WTC11 (cell line): ENCODE measurements at regions not wholly inside any gene's neighbourhood (a gene's known extent, or its start where the extent isn't known, plus 50 kb on each side); places are given as distances from the start of the nearest gene placed in this dataset.

Experiments
- ATAC-seq: fragments of 200-7000 bp; cut with Tn5 transposase; 2 replicates; pipeline ENCODE4 v1.10.0; 2021; ENCODE audit warnings: mild to moderate bottlenecking, moderate library complexity
- CTCF ChIA-PET: fragments of 300-600 bp; sonication (Branson Sonifier 250); formaldehyde crosslinking; loops from one replicate; lab custom pipeline; 2021; ENCODE audit warnings: antibody characterized with exemption; lab: Charles Lee
- POLR2A ChIA-PET: fragments of 350-600 bp; sonication (Branson Sonifier 250); formaldehyde crosslinking; loops from one replicate; lab custom pipeline; 2021; ENCODE audit warnings: antibody characterized with exemption; lab: Charles Lee
- DNase-seq: peaks from one replicate; pipeline ENCODE4 v3.0.0; 2021; ENCODE audit warnings: low spot score
- H3K27ac Mint-ChIP-seq: 2 replicates; pipeline ENCODE4 v1.8.0; 2021; ENCODE audit warnings: mixed read lengths
- H3K27me3 Mint-ChIP-seq: 2 replicates; pipeline ENCODE4 v1.8.0; 2021; ENCODE audit warnings: low read depth, mild to moderate bottlenecking, moderate library complexity, mixed read lengths
- H3K36me3 Mint-ChIP-seq: 2 replicates; pipeline ENCODE4 v1.8.0; 2021; ENCODE audit warnings: mixed read lengths
- H3K4me1 Mint-ChIP-seq: 2 replicates; pipeline ENCODE4 v1.8.0; 2022; ENCODE audit warnings: mixed read lengths
- H3K4me3 Mint-ChIP-seq: 2 replicates; pipeline ENCODE4 v1.8.0; 2021; ENCODE audit warnings: mild to moderate bottlenecking, moderate library complexity, mixed read lengths
- H3K9me3 Mint-ChIP-seq: 2 replicates; pipeline ENCODE4 v1.8.0; 2021; ENCODE audit warnings: mixed read lengths
- ATF6 ChIP-seq: sonication (generic); formaldehyde crosslinking; IDR thresholded peaks from 2 replicates; pipeline ENCODE4 v1.8.1; 2023; ENCODE audit warnings: mild to moderate bottlenecking, missing genetic modification reagents
- CREM ChIP-seq: sonication (generic); formaldehyde crosslinking; IDR thresholded peaks from 2 replicates; pipeline ENCODE4 v1.8.1; 2022; ENCODE audit warnings: mild to moderate bottlenecking, missing genetic modification reagents, moderate library complexity
- JAZF1 ChIP-seq: fragments of 250-450 bp; sonication (Bioruptor Pico); IDR thresholded peaks from 2 replicates; pipeline ENCODE4 v1.9.0; 2021; ENCODE audit warnings: moderate library complexity, mild to moderate bottlenecking, inconsistent platforms
- MYBL2 ChIP-seq: sonication (generic); formaldehyde crosslinking; IDR thresholded peaks from 2 replicates; pipeline ENCODE4 v1.8.1; 2023; ENCODE audit warnings: mild to moderate bottlenecking, moderate library complexity, missing genetic modification reagents
- STAT6 ChIP-seq: sonication (generic); formaldehyde crosslinking; conservative IDR thresholded peaks from 2 replicates; pipeline ENCODE4 v1.8.1; 2023; ENCODE audit warnings: mild to moderate bottlenecking, low read depth, missing genetic modification reagents, moderate library complexity
- ZNF121 ChIP-seq: sonication (generic); formaldehyde crosslinking; IDR thresholded peaks from 2 replicates; pipeline ENCODE4 v1.8.0; 2023; ENCODE audit warnings: missing genetic modification reagents
- ZNF138 ChIP-seq: sonication (generic); formaldehyde crosslinking; conservative IDR thresholded peaks from 2 replicates; pipeline ENCODE4 v1.8.1; 2022; ENCODE audit warnings: mild to moderate bottlenecking, moderate library complexity, missing genetic modification reagents
- ZNF232 ChIP-seq: sonication (generic); formaldehyde crosslinking; IDR thresholded peaks from 2 replicates; pipeline ENCODE4 v1.8.0; 2022; ENCODE audit warnings: mild to moderate bottlenecking, missing genetic modification reagents
- ZNF263 ChIP-seq: sonication (generic); formaldehyde crosslinking; IDR thresholded peaks from 2 replicates; pipeline ENCODE4 v1.8.1; 2022; ENCODE audit warnings: low read depth, mild to moderate bottlenecking, moderate library complexity, missing genetic modification reagents
- ZNF396 ChIP-seq: fragments of 250-450 bp; sonication (Bioruptor Pico); IDR thresholded peaks from 2 replicates; pipeline ENCODE4 v1.8.0; 2021; ENCODE audit warnings: mild to moderate bottlenecking, moderate library complexity, borderline replicate concordance
- TF ChIP-seq, protein P1 (sequence below): sonication (generic); formaldehyde crosslinking; conservative IDR thresholded peaks from 2 replicates; pipeline ENCODE4 v1.8.1; 2022; ENCODE audit warnings: mild to moderate bottlenecking, missing genetic modification reagents
- TF ChIP-seq, protein P2 (sequence below): sonication (generic); formaldehyde crosslinking; IDR thresholded peaks from 2 replicates; pipeline ENCODE4 v1.8.0; 2023; ENCODE audit warnings: missing genetic modification reagents, mild to moderate bottlenecking, borderline replicate concordance
- TF ChIP-seq, protein P3 (sequence below): fragments of 250-450 bp; sonication (Bioruptor Pico); IDR thresholded peaks from 2 replicates; pipeline ENCODE4 v1.8.0; 2021; ENCODE audit warnings: mild to moderate bottlenecking
- TF ChIP-seq, protein P4 (sequence below): fragments of 200-600 bp; IDR thresholded peaks from 2 replicates; pipeline ENCODE4 v1.8.0; 2022; ENCODE audit warnings: antibody characterized with exemption
- TF ChIP-seq, protein P5 (sequence below): sonication (generic); formaldehyde crosslinking; IDR thresholded peaks from 2 replicates; pipeline ENCODE4 v1.8.0; 2022; ENCODE audit warnings: mild to moderate bottlenecking, missing genetic modification reagents

DNA sequence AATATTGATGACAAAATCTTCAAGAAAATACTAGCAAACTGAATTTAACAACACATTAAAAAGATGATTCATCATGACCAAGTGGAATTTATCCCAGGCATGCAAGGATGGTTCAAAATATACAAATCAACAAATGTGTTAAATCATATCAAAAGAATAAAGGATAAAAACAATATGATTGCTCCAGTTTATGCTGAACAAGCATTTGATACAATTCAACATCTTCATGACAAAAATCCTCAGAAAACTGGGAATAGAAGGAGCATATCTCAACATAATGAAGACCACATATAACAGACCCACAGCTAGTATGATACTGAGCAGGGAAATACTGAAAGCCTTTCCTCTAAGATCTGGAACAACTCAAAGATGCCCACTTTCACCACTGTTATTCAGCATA, 352.3 kb downstream of the PYDC2 start:
- H3K27ac Mint-ChIP-seq = no peak overlapping the region
- no peaks in the 10 kb centered on the region for H3K36me3 Mint-ChIP-seq
- TF ChIP-seq ZNF121 (CRISPR knock-in tag) (no peak), ZNF396 (CRISPR knock-in tag) (no peak), ZNF263 (CRISPR knock-in tag) (no peak), MYBL2 (CRISPR knock-in tag) (no peak), CREM (CRISPR knock-in tag) (no peak)
- no peaks in the 10 kb centered on the region; the same call in 1 of the 2 replicates for H3K27me3 Mint-ChIP-seq
- ATAC-seq (no peak), DNase-seq (no peak)
- peaks cover 11% of the 10 kb centered on the region; the same call in 1 of the 2 replicates for H3K9me3 Mint-ChIP-seq
- H3K4me3 Mint-ChIP-seq = no peak overlapping the region
- peaks cover 2% of the 10 kb centered on the region; the same call in 1 of the 2 replicates for H3K4me1 Mint-ChIP-seq
- ChIA-PET CTCF (no interaction called here), POLR2A (interaction anchor here (0.6 kb wide), 1 partner anchor 677 kb away, joined by 6 read pairs; no protein-coding TSS in a partner anchor)

DNA sequence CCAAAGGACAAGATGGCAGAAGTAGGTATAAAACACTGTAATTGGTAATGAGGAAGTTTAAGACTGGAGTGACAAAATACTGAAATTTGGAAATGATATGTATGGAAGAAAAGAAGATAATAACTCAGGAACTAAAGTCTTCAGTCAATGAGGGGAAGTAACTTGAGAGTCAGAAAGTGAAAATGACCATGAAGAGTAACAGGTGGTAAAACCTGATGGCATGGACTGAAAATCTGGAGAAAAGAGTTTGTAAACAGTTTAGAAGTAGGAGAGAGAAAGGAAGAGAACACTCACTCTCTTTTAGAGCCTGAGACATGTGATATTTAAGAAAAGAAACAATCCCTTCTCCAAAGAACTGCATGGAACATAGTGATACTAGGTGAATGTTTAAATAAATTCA, 387.9 kb downstream of the PYDC2 start:
- no peak for DNase-seq
- ATAC-seq = no peak
- no peak for TF ChIP-seq JAZF1 (CRISPR knock-in tag)
- no peak for TF ChIP-seq ZNF138 (CRISPR knock-in tag)
- TF ChIP-seq ZNF232 (CRISPR knock-in tag) = no peak
- TF ChIP-seq, protein P1, sequence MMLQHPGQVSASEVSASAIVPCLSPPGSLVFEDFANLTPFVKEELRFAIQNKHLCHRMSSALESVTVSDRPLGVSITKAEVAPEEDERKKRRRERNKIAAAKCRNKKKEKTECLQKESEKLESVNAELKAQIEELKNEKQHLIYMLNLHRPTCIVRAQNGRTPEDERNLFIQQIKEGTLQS (CRISPR knock-in tag) = no peak
- TF ChIP-seq, protein P2, sequence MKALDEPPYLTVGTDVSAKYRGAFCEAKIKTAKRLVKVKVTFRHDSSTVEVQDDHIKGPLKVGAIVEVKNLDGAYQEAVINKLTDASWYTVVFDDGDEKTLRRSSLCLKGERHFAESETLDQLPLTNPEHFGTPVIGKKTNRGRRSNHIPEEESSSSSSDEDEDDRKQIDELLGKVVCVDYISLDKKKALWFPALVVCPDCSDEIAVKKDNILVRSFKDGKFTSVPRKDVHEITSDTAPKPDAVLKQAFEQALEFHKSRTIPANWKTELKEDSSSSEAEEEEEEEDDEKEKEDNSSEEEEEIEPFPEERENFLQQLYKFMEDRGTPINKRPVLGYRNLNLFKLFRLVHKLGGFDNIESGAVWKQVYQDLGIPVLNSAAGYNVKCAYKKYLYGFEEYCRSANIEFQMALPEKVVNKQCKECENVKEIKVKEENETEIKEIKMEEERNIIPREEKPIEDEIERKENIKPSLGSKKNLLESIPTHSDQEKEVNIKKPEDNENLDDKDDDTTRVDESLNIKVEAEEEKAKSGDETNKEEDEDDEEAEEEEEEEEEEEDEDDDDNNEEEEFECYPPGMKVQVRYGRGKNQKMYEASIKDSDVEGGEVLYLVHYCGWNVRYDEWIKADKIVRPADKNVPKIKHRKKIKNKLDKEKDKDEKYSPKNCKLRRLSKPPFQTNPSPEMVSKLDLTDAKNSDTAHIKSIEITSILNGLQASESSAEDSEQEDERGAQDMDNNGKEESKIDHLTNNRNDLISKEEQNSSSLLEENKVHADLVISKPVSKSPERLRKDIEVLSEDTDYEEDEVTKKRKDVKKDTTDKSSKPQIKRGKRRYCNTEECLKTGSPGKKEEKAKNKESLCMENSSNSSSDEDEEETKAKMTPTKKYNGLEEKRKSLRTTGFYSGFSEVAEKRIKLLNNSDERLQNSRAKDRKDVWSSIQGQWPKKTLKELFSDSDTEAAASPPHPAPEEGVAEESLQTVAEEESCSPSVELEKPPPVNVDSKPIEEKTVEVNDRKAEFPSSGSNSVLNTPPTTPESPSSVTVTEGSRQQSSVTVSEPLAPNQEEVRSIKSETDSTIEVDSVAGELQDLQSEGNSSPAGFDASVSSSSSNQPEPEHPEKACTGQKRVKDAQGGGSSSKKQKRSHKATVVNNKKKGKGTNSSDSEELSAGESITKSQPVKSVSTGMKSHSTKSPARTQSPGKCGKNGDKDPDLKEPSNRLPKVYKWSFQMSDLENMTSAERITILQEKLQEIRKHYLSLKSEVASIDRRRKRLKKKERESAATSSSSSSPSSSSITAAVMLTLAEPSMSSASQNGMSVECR (CRISPR knock-in tag) = no peak
- TF ChIP-seq, protein P3, sequence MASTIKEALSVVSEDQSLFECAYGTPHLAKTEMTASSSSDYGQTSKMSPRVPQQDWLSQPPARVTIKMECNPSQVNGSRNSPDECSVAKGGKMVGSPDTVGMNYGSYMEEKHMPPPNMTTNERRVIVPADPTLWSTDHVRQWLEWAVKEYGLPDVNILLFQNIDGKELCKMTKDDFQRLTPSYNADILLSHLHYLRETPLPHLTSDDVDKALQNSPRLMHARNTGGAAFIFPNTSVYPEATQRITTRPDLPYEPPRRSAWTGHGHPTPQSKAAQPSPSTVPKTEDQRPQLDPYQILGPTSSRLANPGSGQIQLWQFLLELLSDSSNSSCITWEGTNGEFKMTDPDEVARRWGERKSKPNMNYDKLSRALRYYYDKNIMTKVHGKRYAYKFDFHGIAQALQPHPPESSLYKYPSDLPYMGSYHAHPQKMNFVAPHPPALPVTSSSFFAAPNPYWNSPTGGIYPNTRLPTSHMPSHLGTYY = no peak
- TF ChIP-seq, protein P4, sequence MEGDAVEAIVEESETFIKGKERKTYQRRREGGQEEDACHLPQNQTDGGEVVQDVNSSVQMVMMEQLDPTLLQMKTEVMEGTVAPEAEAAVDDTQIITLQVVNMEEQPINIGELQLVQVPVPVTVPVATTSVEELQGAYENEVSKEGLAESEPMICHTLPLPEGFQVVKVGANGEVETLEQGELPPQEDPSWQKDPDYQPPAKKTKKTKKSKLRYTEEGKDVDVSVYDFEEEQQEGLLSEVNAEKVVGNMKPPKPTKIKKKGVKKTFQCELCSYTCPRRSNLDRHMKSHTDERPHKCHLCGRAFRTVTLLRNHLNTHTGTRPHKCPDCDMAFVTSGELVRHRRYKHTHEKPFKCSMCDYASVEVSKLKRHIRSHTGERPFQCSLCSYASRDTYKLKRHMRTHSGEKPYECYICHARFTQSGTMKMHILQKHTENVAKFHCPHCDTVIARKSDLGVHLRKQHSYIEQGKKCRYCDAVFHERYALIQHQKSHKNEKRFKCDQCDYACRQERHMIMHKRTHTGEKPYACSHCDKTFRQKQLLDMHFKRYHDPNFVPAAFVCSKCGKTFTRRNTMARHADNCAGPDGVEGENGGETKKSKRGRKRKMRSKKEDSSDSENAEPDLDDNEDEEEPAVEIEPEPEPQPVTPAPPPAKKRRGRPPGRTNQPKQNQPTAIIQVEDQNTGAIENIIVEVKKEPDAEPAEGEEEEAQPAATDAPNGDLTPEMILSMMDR = no peak
- no peak for TF ChIP-seq ZNF396 (CRISPR knock-in tag)
- no peak for TF ChIP-seq STAT6 (CRISPR knock-in tag)
- TF ChIP-seq, protein P5, sequence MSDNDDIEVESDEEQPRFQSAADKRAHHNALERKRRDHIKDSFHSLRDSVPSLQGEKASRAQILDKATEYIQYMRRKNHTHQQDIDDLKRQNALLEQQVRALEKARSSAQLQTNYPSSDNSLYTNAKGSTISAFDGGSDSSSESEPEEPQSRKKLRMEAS = no peak
- TF ChIP-seq ATF6 (CRISPR knock-in tag) = no peak
- Mint-ChIP-seq H3K36me3 (no peaks in the 10 kb centered on the region), H3K27ac (no peak overlapping the region), H3K4me1 (no peaks in the 10 kb centered on the region), H3K9me3 (0 out of 2 replicates have a peak, but pooled peaks cover 3% of the 10 kb centered on the region), H3K4me3 (no peak overlapping the region), H3K27me3 (no peaks in the 10 kb centered on the region)
- ChIA-PET POLR2A (no interaction called here), CTCF (no interaction called here)
